WI38 (cell line): ENCODE measurements at regions not wholly inside any gene's neighbourhood (a gene's known extent, or its start where the extent isn't known, plus 50 kb on each side); places are given as distances from the start of the nearest gene placed in this dataset.
A peak's percentile ranks its signal among the peaks of the same experiment; 100 is the strongest.

Source experiments
- H3K4me3 ChIP-seq: 2 replicates; pipeline ENCODE4 v1.5.1; 2011; ENCODE audit warnings: low read depth, mild to moderate bottlenecking, control low read depth, low read length
- CTCF ChIP-seq: IDR thresholded peaks from 2 replicates; pipeline ENCODE4 v1.5.1; 2012; ENCODE audit warnings: low read depth, mild to moderate bottlenecking, control low read depth, low read length

- H3K4me3 ChIP-seq = no peak overlapping the region
- no peak for TF ChIP-seq CTCF
These were observed 67.7 kb downstream of the IGLL5 start for GRCh38 chr22:22955276-22955798.

- TF ChIP-seq CTCF = peak; percentile 78
- no peak overlapping the region for H3K4me3 ChIP-seq
These were observed 68.4 kb downstream of the IGLL5 start for GRCh38 chr22:22955866-22956535.

GRCh38 chr22:22957090-22957489 lies 69.5 kb downstream of the IGLL5 start:
- TF ChIP-seq CTCF = no peak

GRCh38 chr22:22958621-22959020 lies 71.0 kb downstream of the IGLL5 start:
- TF ChIP-seq CTCF = no peak

More at GRCh38 chr22:22957090-22957489, 69.5 kb downstream of the IGLL5 start:
- H3K4me3 ChIP-seq = no peak overlapping the region

GRCh38 chr22:22959147-22959827 lies 71.7 kb downstream of the IGLL5 start:
- TF ChIP-seq CTCF = peak; percentile 64
- no peak overlapping the region for H3K4me3 ChIP-seq

More at GRCh38 chr22:22958621-22959020, 71.0 kb downstream of the IGLL5 start:
- H3K4me3 ChIP-seq = no peak overlapping the region

- no peak overlapping the region for H3K4me3 ChIP-seq
- TF ChIP-seq CTCF = no peak
These were observed 72.7 kb downstream of the IGLL5 start for GRCh38 chr22:22960307-22960706.

GRCh38 chr22:22961574-22961973 lies 74.0 kb downstream of the IGLL5 start:
- TF ChIP-seq CTCF = no peak

More at GRCh38 chr22:22961574-22961973, 74.0 kb downstream of the IGLL5 start:
- H3K4me3 ChIP-seq = no peak overlapping the region
